IPS-18c (cell line): ENCODE measurements at regions not wholly inside any gene's neighbourhood (a gene's known extent, or its start where the extent isn't known, plus 50 kb on each side); places are given as distances from the start of the nearest gene placed in this dataset.

Source experiments
- H3K4me3 ChIP-seq: 2 replicates; pipeline ENCODE4 v1.7.0; 2013; ENCODE audit warnings: low read depth, mild to moderate bottlenecking, low read length, moderate library complexity; ENCODE audit not compliant: insufficient read depth
- H3K9me3 ChIP-seq: one replicate; pipeline ENCODE4 v1.6.1; 2013; ENCODE audit warnings: mild to moderate bottlenecking, low read length, moderate library complexity; ENCODE audit not compliant: control insufficient read depth, insufficient read depth

GRCh38 chr15:31552482-31553099 lies 226.0 kb downstream of the KLF13 start:
- H3K9me3 ChIP-seq, result peaks cover 2% of the 10 kb centered on the region
- H3K4me3 ChIP-seq, result no peak overlapping the region

- H3K9me3 ChIP-seq, result peaks cover 2% of the 10 kb centered on the region
- no peak overlapping the region for H3K4me3 ChIP-seq
Measured at GRCh38 chr15:31554261-31554660, 227.6 kb downstream of the KLF13 start.

- H3K4me3 ChIP-seq, result no peak overlapping the region
- H3K9me3 ChIP-seq, result peaks cover 2% of the 10 kb centered on the region
Measured at GRCh38 chr15:31555022-31555421, 228.4 kb downstream of the KLF13 start.

GRCh38 chr15:31556494-31557150 lies 230.0 kb downstream of the KLF13 start:
- H3K9me3 ChIP-seq, result peaks cover 2% of the 10 kb centered on the region
- no peak overlapping the region for H3K4me3 ChIP-seq

GRCh38 chr15:31557899-31558298 lies 231.3 kb downstream of the KLF13 start:
- peaks cover 2% of the 10 kb centered on the region for H3K9me3 ChIP-seq
- no peak overlapping the region for H3K4me3 ChIP-seq

GRCh38 chr15:31558840-31559239 lies 232.2 kb downstream of the KLF13 start:
- peaks cover 2% of the 10 kb centered on the region for H3K9me3 ChIP-seq
- H3K4me3 ChIP-seq, result no peak overlapping the region

- Histone ChIP-seq H3K9me3 (peaks cover 2% of the 10 kb centered on the region), H3K4me3 (no peak overlapping the region)
Measured at GRCh38 chr15:31559786-31560185, 233.2 kb downstream of the KLF13 start.

- Histone ChIP-seq H3K9me3 (no peaks in the 10 kb centered on the region), H3K4me3 (no peak overlapping the region)
Measured at GRCh38 chr15:31560643-31561042, 234.0 kb downstream of the KLF13 start.

GRCh38 chr15:31561156-31561555 lies 234.5 kb downstream of the KLF13 start:
- Histone ChIP-seq H3K4me3 (no peak overlapping the region), H3K9me3 (no peaks in the 10 kb centered on the region)

- H3K9me3 ChIP-seq, result peaks cover 3% of the 10 kb centered on the region
- no peak overlapping the region for H3K4me3 ChIP-seq
Measured at GRCh38 chr15:31563001-31563400, 236.4 kb downstream of the KLF13 start.

GRCh38 chr15:31563421-31563820 lies 236.8 kb downstream of the KLF13 start:
- H3K9me3 ChIP-seq, result peaks cover 3% of the 10 kb centered on the region
- H3K4me3 ChIP-seq, result no peak overlapping the region

GRCh38 chr15:31567861-31568260 lies 241.2 kb downstream of the KLF13 start:
- Histone ChIP-seq H3K4me3 (no peak overlapping the region), H3K9me3 (peaks cover 3% of the 10 kb centered on the region)

GRCh38 chr15:31569836-31570235 lies 243.2 kb downstream of the KLF13 start:
- H3K9me3 ChIP-seq, result peaks cover 3% of the 10 kb centered on the region
- no peak overlapping the region for H3K4me3 ChIP-seq

- Histone ChIP-seq H3K9me3 (peaks cover 3% of the 10 kb centered on the region), H3K4me3 (no peak overlapping the region)
Measured at GRCh38 chr15:31570591-31570990, 244.0 kb downstream of the KLF13 start.

GRCh38 chr15:31571676-31572075 lies 245.0 kb downstream of the KLF13 start:
- Histone ChIP-seq H3K9me3 (peaks cover 3% of the 10 kb centered on the region), H3K4me3 (no peak overlapping the region)

GRCh38 chr15:31573759-31574158 lies 247.1 kb downstream of the KLF13 start:
- H3K4me3 ChIP-seq, result no peak overlapping the region
- H3K9me3 ChIP-seq, result no peaks in the 10 kb centered on the region

GRCh38 chr15:31574766-31575165 lies 248.1 kb downstream of the KLF13 start:
- Histone ChIP-seq H3K4me3 (no peak overlapping the region), H3K9me3 (no peaks in the 10 kb centered on the region)

GRCh38 chr15:31577108-31577507 lies 250.5 kb downstream of the KLF13 start:
- H3K9me3 ChIP-seq, result no peaks in the 10 kb centered on the region
- H3K4me3 ChIP-seq, result no peak overlapping the region

GRCh38 chr15:31579282-31579681 lies 252.6 kb downstream of the KLF13 start:
- no peak overlapping the region for H3K4me3 ChIP-seq
- H3K9me3 ChIP-seq, result peaks cover 6% of the 10 kb centered on the region
